PC-9 (cell line): ENCODE measurements at regions not wholly inside any gene's neighbourhood (a gene's known extent, or its start where the extent isn't known, plus 50 kb on each side); places are given as distances from the start of the nearest gene placed in this dataset.

ENCODE experiments used
- BruUV-seq: library from RNA; stranded (reverse); fragments of 400-500 nt; replicated peaks from 2 replicates; lab custom pipeline; 2021; lab: Mats Ljungman, UMichigan
- CTCF ChIA-PET: fragments of 300-600 bp; sonication (Branson Sonifier 250); formaldehyde crosslinking; loops from one replicate; lab custom pipeline; 2022; ENCODE audit warnings: antibody characterized with exemption; lab: Charles Lee
- POLR2A ChIA-PET: fragments of 300-600 bp; sonication (Branson Sonifier 250); formaldehyde crosslinking; loops from one replicate; lab custom pipeline; 2022; ENCODE audit warnings: antibody characterized with exemption; ENCODE audit not compliant: unreplicated experiment; lab: Charles Lee
- DNase-seq, 2 experiments: peaks; one replicate each; pipeline versions ENCODE4 v3.0.0 to v3.0.0-alpha.2; 2015 to 2022; ENCODE audit warnings: mixed read lengths in 1 of 2
- H2AFZ ChIP-seq: fragments of 200-600 bp; sonication (generic); 2 replicates; pipeline ENCODE4 v1.8.1; 2017; ENCODE audit warnings: antibody characterized with exemption
- H3F3A ChIP-seq: fragments of 200-600 bp; sonication (generic); 2 replicates; pipeline ENCODE4 v1.8.1; 2017; ENCODE audit warnings: antibody characterized with exemption, mild to moderate bottlenecking, low read depth; ENCODE audit not compliant: insufficient read depth
- H3K27ac ChIP-seq: fragments of 200-600 bp; sonication (generic); 2 replicates; pipeline ENCODE4 v1.6.1; 2016; ENCODE audit warnings: mixed run types
- H3K27me3 ChIP-seq: fragments of 200-600 bp; sonication (generic); 2 replicates; pipeline ENCODE4 v1.6.1; 2016; ENCODE audit warnings: low read depth, mixed run types; ENCODE audit not compliant: insufficient read depth
- H3K36me3 ChIP-seq: fragments of 200-600 bp; sonication (generic); 2 replicates; pipeline ENCODE4 v1.6.1; 2016; ENCODE audit warnings: low read depth, mixed run types
- H3K4me1 ChIP-seq: fragments of 200-600 bp; sonication (generic); replicated peaks from 2 replicates; pipeline ENCODE4 v1.6.1; 2016; ENCODE audit warnings: mixed run types; ENCODE audit not compliant: insufficient read depth
- H3K4me2 ChIP-seq: fragments of 200-600 bp; sonication (generic); 2 replicates; pipeline ENCODE4 v1.6.1; 2017; ENCODE audit warnings: mixed run types
- H3K4me3 ChIP-seq: fragments of 200-600 bp; sonication (generic); 2 replicates; pipeline ENCODE4 v1.6.1; 2016; ENCODE audit warnings: mixed run types
- H3K79me2 ChIP-seq: fragments of 200-600 bp; sonication (generic); 2 replicates; pipeline ENCODE4 v1.6.1; 2017; ENCODE audit warnings: low read depth, mixed run types
- H3K9me2 ChIP-seq: fragments of 200-600 bp; sonication (generic); 2 replicates; pipeline ENCODE4 v1.8.1; 2017; ENCODE audit warnings: mild to moderate bottlenecking; ENCODE audit not compliant: insufficient read depth
- H3K9me3 ChIP-seq: fragments of 200-600 bp; sonication (generic); 2 replicates; pipeline ENCODE4 v1.8.1; 2016; ENCODE audit warnings: low read depth; ENCODE audit not compliant: insufficient read depth
- H4K20me1 ChIP-seq: fragments of 200-600 bp; sonication (generic); 2 replicates; pipeline ENCODE4 v1.8.1; 2017; ENCODE audit not compliant: insufficient read depth
- CTCF ChIP-seq: fragments of 200-600 bp; sonication (generic); conservative IDR thresholded peaks from 2 replicates; pipeline ENCODE4 v1.6.1; 2017; ENCODE audit warnings: mixed run types, antibody characterized with exemption, mild to moderate bottlenecking, moderate library complexity
- EZH2 ChIP-seq: fragments of 200-600 bp; sonication (generic); IDR thresholded peaks from 2 replicates; pipeline ENCODE4 v1.8.0; 2017; ENCODE audit warnings: antibody characterized with exemption, low read depth
- intact Hi-C: fragments of 100-400 bp; cut with micrococcal nuclease; formaldehyde crosslinking; loops from one replicate; pipeline ENCODE4 v1.10.0; 2022; ENCODE audit not compliant: unreplicated experiment

DNA sequence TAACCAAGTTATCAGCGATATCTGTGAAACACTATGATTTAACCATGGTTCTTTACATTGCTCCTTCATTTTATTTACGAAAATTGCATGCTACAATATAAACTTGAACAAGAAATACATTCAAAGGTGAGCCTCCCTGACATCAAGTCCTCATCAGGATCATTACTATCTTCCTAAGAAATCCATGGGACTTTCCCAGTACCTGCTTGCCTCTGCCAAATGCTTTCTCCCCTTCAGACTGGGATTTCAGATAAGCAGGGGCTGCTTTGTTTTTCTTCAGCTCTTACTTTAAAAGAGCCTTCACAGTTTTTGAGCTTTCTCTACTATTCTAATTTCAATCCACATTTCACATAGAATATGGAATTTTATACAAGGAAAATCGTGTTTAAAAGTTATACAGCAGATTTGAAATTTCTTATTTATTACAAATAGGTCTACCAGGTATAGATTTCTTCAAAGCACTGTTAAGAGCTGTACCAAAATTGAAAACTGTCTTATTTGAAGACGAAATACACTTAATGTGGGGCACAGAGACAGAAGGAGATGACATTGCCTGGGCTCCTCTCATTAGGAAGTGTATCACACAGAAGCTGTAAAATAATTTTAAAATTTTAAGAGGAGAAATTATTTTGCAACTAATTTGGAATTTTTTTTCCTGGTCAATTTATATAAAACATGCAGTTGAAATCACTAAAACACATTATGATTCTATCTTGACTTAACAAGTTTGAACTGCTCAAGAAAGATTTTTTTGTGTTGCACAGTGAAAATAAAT, 615.0 kb upstream of the AGTR1 start:
- Histone ChIP-seq H3K79me2 (no peaks in the 10 kb centered on the region), H3K4me1 (no peaks in the 10 kb centered on the region), H3K4me2 (no peak overlapping the region), H3K27me3 (no peaks in the 10 kb centered on the region), H3K9me3 (no peaks in the 10 kb centered on the region), H3K27ac (no peak overlapping the region), H2AFZ (0 out of 2 replicates have a peak overlapping the region, but pooled peaks have one; percentile 52), H3K36me3 (no peaks in the 10 kb centered on the region), H3K9me2 (no peaks in the 10 kb centered on the region), H3K4me3 (no peak overlapping the region), H3F3A (no peaks in the 10 kb centered on the region), H4K20me1 (no peaks in the 10 kb centered on the region)
- no TSS peak for BruUV-seq
- DNase-seq, result no peak
- no peak for TF ChIP-seq CTCF
- TF ChIP-seq EZH2, result no peak
- POLR2A ChIA-PET, result no interaction called here
- CTCF ChIA-PET, result no interaction called here
- intact Hi-C loops, result loop anchor here (5.0 kb wide), 1 partner anchor 285 kb away; no protein-coding TSS in a partner anchor

DNA sequence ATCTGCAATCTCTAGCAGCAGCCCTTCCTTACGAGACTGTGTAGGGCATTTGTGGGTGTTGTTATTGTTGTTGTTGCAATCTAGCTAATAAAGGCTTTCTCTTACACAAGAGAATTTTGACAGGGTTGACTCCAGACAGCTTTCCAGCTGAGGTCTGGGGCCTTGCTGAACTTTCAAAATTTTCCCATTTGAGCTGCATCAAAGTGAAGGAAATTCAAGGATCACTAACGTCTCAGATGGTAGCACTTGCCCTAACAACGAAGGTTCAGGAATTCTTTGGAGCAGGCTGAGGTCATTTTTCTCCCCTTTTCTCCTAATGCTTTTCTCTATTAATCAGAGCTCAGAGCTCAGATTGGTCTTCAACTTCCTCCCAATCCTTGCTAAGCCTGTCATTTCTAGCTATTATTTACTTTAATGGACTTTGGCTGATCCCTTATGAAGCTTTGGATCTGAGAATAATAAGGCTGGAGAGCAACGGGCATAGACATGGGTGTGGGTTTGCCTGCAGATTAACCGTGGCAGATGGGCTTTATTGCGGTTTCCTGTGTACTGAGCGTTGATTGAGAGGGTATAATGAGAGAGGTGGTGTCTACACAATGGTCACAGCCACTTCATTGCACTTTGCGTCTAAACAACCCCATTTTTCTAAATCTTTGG, 614.0 kb upstream of the AGTR1 start:
- POLR2A ChIA-PET, result no interaction called here
- intact Hi-C loops, result loop anchor here (5.0 kb wide), 1 partner anchor 284 kb away; no protein-coding TSS in a partner anchor
- CTCF ChIA-PET, result no interaction called here
- Histone ChIP-seq H4K20me1 (no peaks in the 10 kb centered on the region), H3K9me3 (no peaks in the 10 kb centered on the region), H3F3A (no peaks in the 10 kb centered on the region), H3K79me2 (no peaks in the 10 kb centered on the region), H2AFZ (no peak overlapping the region), H3K27me3 (no peaks in the 10 kb centered on the region), H3K27ac (no peak overlapping the region), H3K36me3 (no peaks in the 10 kb centered on the region), H3K4me2 (no peak overlapping the region), H3K4me3 (no peak overlapping the region), H3K9me2 (no peaks in the 10 kb centered on the region), H3K4me1 (no peaks in the 10 kb centered on the region)
- BruUV-seq, result no TSS peak
- no peak for DNase-seq
- no peak for TF ChIP-seq CTCF
- TF ChIP-seq EZH2, result no peak

DNA sequence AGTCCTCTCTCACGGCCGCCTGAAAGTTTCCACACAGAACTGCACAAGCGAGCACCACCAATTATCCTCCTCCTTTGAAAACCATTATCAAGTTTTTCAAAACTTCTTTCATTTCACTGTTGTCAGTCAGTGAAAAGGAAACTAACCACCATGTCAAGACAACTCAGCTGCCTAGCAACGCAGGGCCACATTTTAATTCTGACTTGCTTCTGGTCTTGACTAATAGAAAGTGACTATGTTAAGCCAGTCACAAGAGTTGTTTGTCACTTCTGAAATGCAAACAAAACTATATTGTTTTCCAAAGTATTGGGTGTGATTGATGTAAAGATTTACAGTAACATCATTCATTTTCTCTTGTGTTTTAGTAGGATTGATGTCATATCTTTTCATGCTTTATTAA, 612.8 kb upstream of the AGTR1 start:
- Histone ChIP-seq H3K4me3 (no peak overlapping the region), H3K4me2 (no peak overlapping the region), H2AFZ (0 out of 2 replicates have a peak overlapping the region, but pooled peaks have one; percentile 22), H3K79me2 (no peaks in the 10 kb centered on the region), H3K9me2 (no peaks in the 10 kb centered on the region), H3K27me3 (no peaks in the 10 kb centered on the region), H4K20me1 (no peaks in the 10 kb centered on the region), H3K9me3 (no peaks in the 10 kb centered on the region), H3K4me1 (no peaks in the 10 kb centered on the region), H3K27ac (no peak overlapping the region), H3K36me3 (no peaks in the 10 kb centered on the region), H3F3A (no peaks in the 10 kb centered on the region)
- intact Hi-C loops, result loop anchor here (5.0 kb wide), 1 partner anchor 282 kb away; no protein-coding TSS in a partner anchor
- BruUV-seq, result no TSS peak
- DNase-seq, result no peak
- CTCF ChIA-PET, result no interaction called here
- POLR2A ChIA-PET, result no interaction called here
- no peak for TF ChIP-seq CTCF
- TF ChIP-seq EZH2, result no peak
